T-helper 2 cell (primary cell): ENCODE measurements at regions not wholly inside any gene's neighbourhood (a gene's known extent, or its start where the extent isn't known, plus 50 kb on each side); places are given as distances from the start of the nearest gene placed in this dataset.
"Not testable (repeated sequence)": the region's sequence is repeated elsewhere in the genome, so short reads cannot be mapped to it uniquely, and the experiment has no call there.

Experiments
- DNase-seq, 5 experiments: peaks; one replicate each; pipeline versions ENCODE4 v3.0.0 to v3.0.0-alpha.2; 2012 to 2022

GRCh38 chr13:44129418-44129817 is 244.2 kb upstream of the SERP2 start:
- DNase-seq = no peak

GRCh38 chr13:44131069-44131614 is 242.5 kb upstream of the SERP2 start:
- DNase-seq = no peak

- DNase-seq = no peak
These were observed 240.9 kb upstream of the SERP2 start for GRCh38 chr13:44132710-44133109.

- no peak for DNase-seq
These were observed 240.0 kb upstream of the SERP2 start for GRCh38 chr13:44133626-44134025.

- no peak for DNase-seq
These were observed 238.1 kb upstream of the SERP2 start for GRCh38 chr13:44135566-44135965.

- DNase-seq = no peak
These were observed 236.8 kb upstream of the SERP2 start for GRCh38 chr13:44136696-44137268.

- DNase-seq = no peak
These were observed 236.2 kb upstream of the SERP2 start for GRCh38 chr13:44137466-44137865.

GRCh38 chr13:44140146-44140545 is 233.5 kb upstream of the SERP2 start:
- DNase-seq = no peak

- DNase-seq = no peak
These were observed 232.5 kb upstream of the SERP2 start for GRCh38 chr13:44140888-44141724.

- DNase-seq = peak; percentile 87 to 90 (median 89)
These were observed 231.7 kb upstream of the SERP2 start for GRCh38 chr13:44141725-44142539.

GRCh38 chr13:44142540-44142867 is 231.1 kb upstream of the SERP2 start:
- no peak for DNase-seq

- DNase-seq = no peak
These were observed 230.5 kb upstream of the SERP2 start for GRCh38 chr13:44142941-44143665.

- DNase-seq = no peak
These were observed 227.5 kb upstream of the SERP2 start for GRCh38 chr13:44146138-44146537.

- no peak for DNase-seq
These were observed 226.4 kb upstream of the SERP2 start for GRCh38 chr13:44147233-44147632.

- no peak for DNase-seq
These were observed 226.0 kb upstream of the SERP2 start for GRCh38 chr13:44147648-44148047.

GRCh38 chr13:44148159-44148914 is 225.3 kb upstream of the SERP2 start:
- DNase-seq = no peak

- DNase-seq = not testable (repeated sequence)
These were observed 224.4 kb upstream of the SERP2 start for GRCh38 chr13:44149231-44149630.

GRCh38 chr13:44149821-44150220 is 223.8 kb upstream of the SERP2 start:
- no peak for DNase-seq

- DNase-seq = no peak
These were observed 222.2 kb upstream of the SERP2 start for GRCh38 chr13:44151474-44151873.

GRCh38 chr13:44153496-44153895 is 220.1 kb upstream of the SERP2 start:
- DNase-seq = no peak

GRCh38 chr13:44155422-44156293 is 218.0 kb upstream of the SERP2 start:
- no peak for DNase-seq
